GM18519 (cell line): ENCODE measurements at regions not wholly inside any gene's neighbourhood (a gene's known extent, or its start where the extent isn't known, plus 50 kb on each side); places are given as distances from the start of the nearest gene placed in this dataset.

Experiments used
- ATAC-seq: cut with Tn5 transposase; IDR thresholded peaks from one replicate; pipeline ENCODE4 v1.9.1; 2021; ENCODE audit warnings: mild to moderate bottlenecking, moderate library complexity; ENCODE audit not compliant: unreplicated experiment, low FRiP score

DNA sequence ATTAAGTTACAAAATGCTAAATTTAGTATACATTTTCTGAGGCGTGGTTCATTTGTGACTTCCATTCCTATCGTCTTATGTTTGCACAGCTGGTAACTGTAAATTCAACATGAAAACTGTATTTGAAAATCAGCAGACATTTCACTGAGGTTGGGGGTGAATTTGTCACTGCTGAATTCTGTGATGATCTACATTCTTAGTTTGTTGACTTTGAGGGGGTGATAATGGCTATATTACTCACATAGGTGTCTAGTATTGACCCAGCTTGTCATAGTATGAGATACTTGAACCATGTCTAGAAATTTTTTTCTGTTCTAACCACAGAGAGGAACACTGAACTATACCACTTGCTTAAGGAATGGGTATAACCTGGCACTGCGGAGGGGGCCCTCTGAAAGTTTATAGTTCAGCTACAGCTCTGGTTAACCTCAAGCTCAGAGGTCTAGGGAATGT, 313.3 kb downstream of the PIK3R1 start:
- no peak for ATAC-seq

DNA sequence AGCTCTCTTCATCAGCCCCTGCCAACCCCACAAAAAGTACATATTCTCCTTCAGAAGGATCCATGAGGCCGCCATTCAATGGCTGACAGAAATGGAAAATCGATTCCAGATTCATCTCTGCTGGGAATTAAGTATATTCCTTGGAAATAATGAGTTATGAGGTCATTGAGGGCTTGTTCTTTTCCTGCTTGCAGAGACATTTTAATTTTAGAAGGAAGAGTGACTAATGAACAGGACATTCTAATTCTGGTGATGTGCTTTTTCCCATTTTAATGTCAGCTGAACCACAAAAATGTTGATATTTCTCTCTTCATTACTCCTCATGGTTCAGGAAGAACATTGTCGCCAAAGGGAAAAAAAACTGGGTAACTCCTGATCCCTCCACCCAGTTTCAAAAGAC, 314.0 kb downstream of the PIK3R1 start:
- no peak for ATAC-seq

DNA sequence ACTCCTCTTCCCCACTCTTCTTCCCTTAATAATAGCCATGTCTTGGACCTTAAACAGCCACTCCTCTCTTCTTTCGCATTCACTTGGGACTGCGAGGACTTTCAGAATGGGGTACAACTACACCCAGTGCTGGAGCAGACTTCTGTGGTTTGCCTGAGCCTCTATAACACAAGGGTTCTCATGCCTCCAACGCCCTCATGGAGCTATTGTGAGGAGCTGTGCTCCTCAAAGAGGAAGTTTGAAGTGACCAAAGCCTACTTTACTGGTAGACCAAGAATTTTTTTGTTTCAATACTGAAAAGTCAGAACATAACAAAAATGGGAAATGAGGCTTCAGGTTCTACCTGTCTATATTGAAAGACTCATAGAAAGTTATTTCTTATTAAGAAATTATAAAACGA, 316.4 kb downstream of the PIK3R1 start:
- no peak for ATAC-seq

DNA sequence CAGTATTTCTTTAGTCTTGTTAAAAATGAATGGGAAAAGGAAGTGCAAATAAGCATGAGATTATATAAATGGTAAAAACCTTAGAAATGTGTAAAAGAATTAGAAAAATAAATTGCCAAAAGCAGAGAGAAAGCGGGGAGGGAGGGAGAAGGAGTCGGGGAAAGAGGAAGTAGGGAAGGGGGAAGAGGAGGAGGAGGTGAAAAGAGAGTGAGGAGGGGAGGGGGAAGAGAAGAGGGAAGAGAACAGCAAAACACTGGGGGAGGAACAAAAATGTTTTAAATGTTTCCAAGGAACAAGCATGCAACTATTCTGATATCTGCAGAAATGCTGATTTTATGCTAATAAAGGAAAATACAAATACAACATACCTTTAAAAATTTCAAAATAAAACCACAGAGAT, 317.5 kb downstream of the PIK3R1 start:
- no peak for ATAC-seq

DNA sequence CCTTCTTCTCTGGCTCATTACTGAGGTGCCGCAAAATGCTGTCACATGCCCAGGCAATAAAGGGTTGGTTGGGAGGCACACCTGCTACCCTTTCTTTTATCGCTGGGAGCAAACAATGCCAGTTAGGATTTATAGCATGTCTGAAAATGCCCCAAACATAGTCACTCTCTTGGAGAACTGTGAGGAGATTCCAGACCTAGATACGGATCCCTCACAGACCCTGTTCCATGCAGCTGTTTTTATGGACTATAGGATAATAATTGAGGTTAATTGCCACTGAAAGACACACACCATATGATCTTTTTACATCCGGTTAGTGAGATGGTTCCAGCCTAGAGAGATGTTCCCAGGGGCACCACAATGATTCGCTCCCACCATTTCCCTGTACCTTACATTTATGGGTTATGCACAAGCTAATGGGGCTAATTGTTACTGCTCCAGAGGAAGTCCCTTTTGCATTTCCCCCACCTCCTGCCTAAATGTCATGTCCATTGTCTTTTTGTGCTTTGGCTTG, 318.1 kb downstream of the PIK3R1 start:
- ATAC-seq = no peak

DNA sequence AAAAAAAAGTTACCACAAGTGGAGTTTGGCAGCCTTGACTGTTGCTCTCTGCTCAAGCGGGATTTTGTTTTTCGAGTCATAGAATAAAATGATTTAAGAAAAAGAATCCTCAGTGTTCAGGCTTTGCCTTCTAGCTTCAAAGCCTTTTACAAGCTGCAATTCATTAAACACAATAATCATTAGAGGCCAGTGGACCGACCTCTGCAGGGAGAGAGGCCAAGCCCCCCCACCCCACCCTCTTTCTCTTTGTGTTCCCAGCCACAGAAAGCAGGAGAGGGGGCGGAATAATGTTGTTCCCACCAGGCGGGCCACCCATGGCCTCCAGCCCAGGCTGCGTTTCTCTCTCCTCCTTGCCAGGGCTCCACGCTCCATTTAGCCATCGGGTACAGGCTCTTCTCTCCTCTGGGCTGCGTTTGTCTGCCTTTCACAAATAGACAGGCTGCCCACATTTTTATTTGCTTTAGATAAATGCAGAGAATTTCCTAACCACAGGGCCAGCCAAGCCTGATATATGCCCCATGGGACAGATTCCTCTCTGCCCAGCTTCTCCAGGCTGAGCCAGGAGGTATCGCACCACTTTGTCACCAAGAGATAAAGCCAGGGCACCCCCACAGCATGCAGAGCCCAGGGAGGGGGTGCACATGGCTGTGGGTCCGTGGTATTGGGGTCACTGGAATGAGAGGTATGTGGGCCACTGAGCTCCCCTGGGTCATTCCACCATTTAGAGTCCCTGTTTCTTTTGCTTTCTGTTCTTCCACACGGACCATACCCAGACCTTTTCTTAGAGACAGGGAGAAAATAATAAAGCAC, 318.8 kb downstream of the PIK3R1 start:
- no peak for ATAC-seq

DNA sequence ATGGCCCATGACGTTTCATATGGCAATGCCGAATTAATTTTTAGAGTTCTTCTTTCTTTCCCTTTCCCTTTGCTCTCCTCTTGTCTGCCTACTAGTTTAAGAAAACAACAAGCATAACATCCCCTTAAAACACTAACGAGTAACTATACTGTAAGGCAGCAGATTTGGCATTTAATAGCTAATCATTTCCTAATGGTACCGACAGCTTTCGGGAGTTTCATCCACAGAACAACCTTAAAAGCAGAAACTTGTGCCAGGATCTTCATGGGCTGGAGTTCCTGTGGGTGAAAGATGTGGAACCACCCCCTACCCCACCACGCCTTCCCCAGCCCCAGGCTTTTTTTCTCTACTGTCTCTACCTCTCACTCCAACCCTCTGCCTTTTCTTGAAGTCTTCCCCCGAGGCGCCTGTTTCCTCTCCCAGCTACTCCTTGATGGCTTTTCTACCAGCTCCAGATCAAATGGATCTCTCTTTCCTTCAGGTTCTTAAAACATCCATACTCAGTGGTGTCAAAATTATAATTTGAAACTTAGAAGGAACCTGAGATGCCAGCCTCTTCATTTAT, 319.5 kb downstream of the PIK3R1 start:
- no peak for ATAC-seq

DNA sequence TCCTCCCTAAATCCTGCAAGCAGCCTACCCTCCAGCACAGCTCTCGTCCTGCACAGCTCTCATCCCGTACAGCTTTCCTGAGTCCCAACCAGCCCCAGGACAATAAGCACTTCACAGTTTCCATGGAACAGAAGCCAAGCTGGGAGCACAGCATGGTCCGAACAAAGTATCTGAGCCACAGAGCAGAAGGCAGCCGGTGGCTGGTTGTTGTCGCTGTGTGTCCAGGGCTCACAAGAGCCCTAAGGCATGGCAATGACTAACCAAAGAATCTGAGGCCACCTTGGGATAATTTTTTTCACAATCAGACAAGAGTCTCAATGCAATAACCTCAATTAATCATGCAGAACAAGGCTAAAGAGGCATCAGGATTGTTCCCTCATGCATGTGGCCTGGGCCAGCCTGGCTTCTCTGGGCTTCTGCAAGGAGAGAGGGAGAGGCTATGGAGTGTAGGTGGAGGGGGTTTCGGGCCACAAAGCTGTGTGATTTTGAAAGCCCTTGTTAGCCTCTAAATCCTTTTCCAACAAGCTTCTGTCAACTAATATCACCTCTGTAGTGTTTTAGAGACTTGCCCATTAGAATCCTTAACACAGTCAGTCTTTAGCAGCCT, 323.4 kb downstream of the PIK3R1 start:
- ATAC-seq = no peak

DNA sequence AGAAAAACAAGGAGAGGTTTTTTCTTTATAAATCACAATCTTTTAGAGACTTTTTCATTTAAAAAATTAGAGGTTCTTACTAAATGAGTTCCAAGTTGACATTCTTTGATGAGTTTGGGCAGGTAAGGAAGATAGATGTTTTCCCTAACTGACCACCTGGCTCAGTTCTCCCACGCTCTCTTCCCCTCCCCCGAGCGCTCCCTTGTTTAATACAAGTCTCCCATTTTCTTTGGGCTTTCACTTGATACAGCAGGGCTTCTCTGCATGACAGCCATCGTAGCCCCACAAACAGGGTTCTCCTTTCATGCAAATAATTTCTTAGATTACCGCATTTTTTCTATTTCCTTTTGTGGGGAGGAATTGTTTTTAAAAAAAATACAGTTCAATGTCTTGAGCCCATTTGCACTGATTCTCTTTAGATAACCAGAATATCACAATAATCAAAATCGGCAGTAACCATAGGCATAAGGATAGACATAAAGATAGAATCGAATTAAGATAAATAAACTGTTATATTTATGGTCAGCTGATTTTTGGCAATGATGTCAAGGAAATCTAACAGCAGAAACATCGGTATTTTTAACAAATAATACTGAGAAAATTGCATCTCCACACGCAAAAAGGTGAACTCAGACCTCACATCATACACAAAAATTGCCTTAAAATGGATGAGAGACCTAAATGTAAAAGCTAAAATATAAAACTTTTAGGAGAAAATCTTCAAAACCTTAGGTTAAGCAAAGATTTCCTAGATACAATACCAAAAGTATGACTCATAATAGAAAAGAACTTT, 325.4 kb downstream of the PIK3R1 start:
- no peak for ATAC-seq

DNA sequence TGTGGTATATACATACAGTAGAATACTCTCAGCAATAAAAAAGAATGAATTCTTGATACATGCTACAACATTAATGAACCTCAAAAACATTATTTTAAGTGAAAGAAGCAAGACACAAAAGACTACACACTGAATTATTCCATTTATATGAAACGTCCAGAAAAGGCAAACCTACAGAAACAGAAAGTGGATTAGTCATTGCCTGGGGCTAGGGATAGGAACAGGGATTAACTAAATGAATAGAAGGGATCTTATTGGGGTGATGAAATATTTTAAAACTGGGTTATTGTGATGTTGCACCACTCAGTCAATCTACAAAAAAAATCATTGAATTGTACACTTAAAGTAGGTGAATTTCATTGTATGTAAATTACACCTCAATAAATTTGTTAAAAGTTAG, 326.7 kb downstream of the PIK3R1 start:
- ATAC-seq = no peak

DNA sequence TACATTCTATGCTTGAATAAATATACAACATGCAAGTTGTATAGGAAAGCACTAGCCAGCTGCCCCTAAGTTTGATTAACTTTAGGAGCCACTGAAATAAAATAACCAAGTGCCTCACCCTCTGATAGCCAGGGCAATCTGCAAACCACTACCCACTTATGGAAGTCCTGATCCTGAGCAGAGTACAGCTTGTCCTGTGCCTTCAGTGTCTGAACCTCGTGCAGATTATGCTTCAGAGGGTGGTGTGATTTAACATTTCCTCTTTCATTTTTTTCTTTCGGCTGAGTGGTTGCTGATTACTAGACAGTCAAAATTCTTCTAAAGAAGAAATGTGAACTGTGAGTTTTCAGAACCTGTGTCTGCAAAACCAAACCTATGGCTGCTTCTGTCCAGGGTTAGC, 327.7 kb downstream of the PIK3R1 start:
- ATAC-seq = no peak

DNA sequence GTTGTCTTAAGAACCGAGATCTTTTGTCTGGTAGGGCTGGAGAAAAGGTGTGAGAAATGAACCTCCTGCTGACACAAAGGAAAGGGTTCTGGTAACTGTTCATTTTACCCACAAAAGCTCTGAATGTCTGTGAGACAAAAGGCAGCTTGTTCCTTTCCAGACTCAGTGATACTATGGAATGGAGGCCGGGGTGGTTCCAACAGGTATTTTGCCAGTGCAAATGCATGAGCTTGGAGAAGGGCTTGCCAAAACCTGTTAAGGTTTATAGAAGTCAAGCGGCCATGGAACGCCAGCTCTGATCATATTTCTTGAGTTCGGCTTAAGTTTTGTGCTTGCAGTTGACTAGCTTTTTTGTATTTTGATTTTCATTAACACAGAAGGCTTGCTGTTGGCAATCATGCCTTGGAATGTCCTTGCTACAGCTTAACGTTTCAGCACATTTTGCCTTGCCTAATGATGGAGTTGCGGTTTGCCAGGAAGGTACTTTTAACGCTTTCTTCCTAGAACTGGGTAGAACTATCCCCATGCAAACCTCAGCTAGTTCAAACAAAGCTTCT, 328.6 kb downstream of the PIK3R1 start:
- ATAC-seq = no peak

DNA sequence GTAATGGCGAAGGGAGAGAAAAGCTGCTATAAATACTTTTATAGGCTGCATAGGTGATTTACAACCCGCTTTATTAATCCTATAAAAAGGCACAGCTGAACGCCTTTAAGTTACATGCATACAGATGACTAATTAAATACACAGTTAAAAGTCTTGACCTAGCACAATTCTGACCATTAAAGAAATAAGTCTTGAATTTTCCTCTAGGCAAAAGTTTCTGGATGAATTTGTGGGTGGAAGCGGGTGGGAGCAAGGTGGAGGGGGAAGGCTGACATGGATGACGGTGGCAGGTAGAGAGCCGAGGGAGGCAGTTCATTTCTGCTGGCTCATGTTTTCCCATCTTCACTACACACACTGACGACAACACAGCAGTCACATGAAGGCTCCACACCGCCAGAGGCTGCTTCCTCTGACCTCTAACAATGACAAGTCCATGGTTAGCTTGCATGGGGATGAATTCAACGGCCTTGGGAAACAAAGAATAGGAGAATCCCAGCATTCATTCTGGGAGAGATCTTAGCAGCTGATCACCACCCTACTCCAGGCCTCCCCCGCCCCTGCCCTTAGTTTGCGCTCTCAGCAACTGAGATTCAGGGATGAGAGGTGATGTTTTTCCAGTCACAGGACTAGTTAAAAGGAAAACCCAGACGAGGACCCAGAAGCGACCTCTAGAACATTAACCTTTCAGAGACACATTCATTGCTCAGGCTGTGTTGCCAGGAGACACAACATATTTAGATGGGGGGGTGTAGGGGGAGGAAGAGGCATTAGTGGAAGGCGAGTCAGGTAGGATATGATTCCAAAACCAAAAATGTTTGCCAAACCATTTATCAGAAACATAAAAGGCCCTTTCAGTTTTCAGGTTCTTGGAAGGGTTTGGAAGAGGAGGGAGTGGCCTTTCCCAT, 329.3 kb downstream of the PIK3R1 start:
- ATAC-seq = no peak

DNA sequence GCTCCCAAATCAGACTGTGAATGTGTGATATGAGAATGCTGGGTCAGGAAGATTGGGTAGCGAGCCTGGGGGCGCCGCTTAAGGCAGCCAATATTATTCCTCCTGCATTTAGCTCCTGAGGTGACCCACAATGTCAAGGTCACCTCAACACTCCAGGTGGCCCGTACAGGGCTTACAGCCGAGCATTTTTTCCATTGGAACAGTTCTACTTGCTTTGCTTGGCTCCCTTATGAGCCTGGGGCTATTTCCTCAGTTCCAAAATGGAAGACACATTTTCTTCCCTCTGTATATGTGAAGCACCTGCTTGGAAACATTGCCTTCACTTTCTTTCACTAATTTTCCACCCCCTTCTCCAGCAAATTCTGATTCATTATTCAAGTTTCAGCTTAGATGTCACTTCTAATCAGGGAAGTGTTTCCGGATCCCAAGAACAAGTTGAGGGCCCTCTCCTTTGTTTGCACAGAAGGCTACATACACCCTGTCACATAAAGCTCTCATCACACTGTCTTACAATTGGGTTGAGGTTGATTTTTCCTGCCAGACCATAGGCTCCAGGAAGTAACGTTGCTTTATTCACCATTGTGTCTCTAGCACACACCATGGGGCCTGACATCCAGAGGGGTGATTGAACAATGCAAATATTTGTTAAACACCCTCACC, 330.2 kb downstream of the PIK3R1 start:
- ATAC-seq = no peak

DNA sequence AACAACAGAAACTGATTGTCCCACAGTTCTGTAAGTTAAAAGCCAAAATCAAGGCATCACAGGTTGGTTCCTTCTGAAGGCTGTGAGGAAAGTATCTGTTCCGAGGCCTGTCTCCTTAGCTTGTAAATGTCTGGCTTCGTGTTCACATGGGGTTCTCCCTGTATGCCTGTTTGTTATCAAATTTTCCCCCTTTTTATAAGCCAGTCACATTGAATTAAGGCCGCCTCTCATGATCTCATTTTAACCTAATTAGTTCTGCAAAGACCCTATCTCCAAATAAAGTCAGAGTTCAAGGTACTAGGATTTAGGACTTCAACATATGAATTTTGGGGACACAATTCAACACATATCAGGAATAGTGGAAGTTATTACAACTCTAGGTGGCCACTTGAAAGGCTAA, 331.5 kb downstream of the PIK3R1 start:
- no peak for ATAC-seq

DNA sequence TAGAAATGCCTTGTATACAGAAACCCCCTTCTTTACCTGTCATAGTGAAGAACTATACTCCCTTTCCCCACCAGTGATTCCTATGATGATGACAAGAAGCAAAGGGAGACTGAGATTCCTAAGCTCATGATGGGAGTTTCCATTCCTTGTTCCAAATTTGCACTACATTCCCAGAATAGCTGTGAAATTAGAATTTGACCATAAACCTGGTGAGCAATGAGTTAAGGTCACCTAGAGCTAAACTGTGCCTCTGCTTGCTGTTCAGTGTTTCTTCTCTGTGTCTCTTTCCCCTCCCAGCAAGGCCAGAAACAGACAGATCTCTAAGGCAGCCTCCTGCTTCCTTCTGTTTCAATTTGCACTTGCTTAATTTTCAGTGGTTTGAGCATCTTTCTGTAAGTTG, 332.1 kb downstream of the PIK3R1 start:
- no peak for ATAC-seq

DNA sequence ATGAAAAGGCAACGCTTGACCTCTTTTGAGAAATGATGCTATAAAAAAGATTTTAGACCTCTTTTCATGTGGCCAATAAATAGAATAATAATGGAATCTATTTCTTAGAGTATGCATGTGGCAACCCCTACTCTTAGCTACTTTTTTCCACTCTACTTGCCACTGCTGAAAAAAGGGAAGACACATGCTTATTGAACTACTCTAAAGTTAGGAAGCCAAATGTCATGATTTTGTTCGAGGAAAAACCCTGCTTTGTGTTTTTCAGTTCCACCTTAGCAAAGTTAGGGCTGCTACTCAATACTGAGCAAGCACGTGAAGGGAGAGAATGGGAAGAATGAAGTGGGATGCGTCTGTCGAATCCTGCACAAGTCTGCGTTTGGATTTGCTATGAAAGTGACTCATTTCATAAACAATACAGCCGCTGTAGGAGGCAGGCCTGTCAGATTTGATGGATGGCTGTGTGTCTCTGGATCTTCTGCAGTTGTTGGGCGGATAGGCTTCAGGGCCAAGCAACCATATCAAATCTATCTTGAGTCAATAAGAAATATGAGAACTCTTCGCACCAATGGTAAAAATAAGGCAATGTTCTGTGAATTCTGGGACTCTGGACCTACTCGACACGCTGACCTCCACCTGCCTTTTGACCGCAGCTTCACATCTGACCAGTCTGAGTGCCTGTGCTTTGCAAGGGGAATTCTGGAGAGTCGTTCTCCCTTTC, 333.6 kb downstream of the PIK3R1 start:
- no peak for ATAC-seq

DNA sequence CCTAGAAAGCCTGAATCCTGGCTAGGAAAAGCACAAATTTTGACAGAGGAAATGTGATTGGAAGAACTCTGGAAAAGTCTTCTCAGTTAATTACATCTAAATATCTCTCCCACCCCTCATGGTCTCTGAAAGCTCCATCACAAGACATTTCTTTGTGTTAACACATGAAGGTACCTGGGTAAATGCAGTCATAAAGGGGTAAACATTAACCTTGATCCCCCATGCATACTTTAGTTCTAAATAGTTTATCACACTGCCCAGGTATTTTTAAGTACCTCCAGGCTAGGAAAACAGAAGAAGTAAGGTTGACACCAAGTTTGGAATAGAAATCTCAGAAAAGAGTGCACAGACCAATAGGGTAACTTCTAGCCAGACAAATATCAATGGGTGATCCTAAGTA, 334.5 kb downstream of the PIK3R1 start:
- ATAC-seq = no peak
